Epidermal melanocyte (primary cell): ENCODE measurements at regions not wholly inside any gene's neighbourhood (a gene's known extent, or its start where the extent isn't known, plus 50 kb on each side); places are given as distances from the start of the nearest gene placed in this dataset.
"Not testable (repeated sequence)": the region's sequence is repeated elsewhere in the genome, so short reads cannot be mapped to it uniquely, and the experiment has no call there.

Experiments used
- DNase-seq: peaks from one replicate; pipeline ENCODE4 v3.0.0; 2011; ENCODE audit warnings: low spot score; ENCODE audit not compliant: insufficient read length

DNA sequence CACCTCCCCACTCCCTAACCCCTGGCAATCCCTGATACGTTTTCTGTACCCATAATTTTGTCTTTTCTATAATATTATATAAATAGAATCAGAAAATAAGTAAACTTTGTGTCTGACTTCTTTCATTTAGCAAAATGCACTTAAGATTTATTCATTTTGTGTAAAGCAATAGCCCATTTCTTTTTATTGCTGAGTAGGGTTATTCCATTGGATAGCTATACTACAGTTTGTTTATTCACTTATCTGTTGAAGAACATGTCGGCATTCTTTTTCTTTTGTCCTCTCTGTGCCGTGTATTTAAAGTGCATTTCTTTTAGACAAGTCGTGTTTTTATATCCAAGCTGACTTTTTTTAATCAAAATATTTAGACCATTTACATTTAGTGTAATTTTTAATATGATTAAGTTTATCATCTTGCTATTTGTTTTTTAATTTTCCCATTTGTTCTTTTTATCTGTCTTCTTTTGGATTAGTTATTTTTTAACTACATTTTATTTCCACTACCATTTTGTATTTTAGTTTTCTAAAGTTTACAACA lies 176.4 kb upstream of the TSHZ3 start:
- DNase-seq = no peak

DNA sequence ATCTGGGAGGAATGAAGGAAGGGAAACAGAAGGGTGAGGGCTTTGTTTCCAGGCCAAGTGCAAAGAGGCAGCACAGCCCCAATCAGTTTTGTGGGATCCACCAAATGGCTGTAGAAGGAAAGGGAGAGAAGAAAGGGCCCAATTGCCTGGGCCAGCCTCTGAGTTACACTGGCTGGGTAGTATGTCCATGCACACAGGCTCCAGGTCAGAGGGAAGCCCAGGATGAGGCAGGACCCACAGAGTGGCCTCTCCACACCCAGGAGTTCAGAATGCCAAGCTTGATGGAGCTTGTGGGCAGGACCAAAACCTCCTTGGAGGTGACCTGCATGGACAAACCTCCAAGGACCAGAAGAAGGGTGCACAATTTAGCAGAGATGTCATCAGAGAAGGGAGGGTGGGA lies 178.2 kb upstream of the TSHZ3 start:
- DNase-seq = no peak

DNA sequence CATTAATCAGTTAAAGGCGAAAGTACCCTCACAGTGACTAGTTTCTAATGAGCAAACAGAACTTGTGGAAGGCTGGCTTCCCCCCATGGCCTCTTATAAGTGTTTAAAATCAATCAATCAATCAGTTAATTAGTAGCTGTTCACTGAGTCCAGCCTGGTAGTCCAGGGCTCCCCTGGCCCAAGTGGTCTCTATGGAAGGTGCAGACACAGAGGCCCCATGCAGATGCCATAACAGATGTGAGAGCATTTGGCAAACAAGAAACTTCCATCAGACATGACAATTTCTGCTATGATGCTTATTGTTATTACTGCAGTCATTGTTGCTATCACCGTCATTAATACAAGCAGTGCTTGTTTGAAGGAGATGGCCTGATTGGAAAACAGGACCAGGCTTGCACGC lies 179.0 kb upstream of the TSHZ3 start:
- DNase-seq = no peak

DNA sequence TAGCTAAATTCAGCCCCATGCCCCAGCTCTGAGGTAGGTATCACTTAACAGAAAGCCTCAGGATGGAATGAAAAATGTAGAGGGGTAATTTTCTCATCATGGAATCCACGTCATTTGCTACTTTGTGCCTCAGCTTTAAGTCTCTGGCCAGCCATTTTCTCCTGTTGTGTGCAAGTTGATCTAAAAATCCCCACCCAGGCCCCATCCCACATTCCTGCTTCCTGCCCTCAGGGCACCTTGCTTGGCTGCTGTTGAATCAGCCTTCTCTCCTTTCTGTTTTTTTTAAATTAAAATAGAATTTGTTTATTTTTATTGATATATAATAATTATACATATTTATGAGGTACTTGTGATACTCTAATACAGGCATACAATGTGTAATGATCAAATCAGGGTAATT lies 179.9 kb upstream of the TSHZ3 start:
- DNase-seq = no peak

DNA sequence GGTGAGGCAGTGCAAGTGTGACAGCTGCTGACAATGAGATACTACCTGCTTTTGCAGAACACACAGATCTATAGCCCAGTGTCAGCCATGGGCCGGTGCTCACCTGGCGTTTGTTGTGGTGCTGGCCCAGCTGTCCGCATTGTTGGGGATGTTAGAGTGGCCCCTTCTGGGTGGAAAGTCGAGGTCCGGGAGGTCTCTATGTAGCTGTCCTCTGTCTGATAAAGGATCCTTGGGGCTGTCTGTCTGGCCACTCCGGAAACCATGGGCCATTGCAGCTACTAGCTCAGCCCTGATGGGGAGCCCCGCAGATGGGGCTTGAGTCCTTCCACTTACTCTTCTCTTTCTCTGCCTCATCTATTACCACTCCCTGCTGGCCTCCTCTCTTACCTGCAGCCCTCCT lies 181.5 kb upstream of the TSHZ3 start:
- no peak for DNase-seq

DNA sequence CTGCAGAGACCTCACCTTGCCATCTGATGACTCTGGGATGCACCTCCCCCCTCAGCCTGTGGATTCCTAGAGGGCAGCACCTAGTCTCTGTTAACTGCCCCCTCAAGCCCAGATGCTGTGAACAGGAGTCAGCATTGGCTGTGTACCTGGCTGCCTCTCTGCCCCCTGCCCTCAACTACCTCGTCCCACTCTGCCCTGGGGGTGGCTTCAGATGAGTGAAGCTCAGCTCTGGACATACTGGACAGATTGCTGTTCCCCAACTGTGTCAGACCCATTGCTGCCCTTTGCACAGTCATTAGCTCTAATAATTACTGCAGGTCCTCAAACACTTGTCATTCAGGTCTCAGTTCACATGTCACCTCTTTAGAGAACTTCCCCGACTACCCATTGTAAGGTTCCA lies 182.1 kb upstream of the TSHZ3 start:
- no peak for DNase-seq

DNA sequence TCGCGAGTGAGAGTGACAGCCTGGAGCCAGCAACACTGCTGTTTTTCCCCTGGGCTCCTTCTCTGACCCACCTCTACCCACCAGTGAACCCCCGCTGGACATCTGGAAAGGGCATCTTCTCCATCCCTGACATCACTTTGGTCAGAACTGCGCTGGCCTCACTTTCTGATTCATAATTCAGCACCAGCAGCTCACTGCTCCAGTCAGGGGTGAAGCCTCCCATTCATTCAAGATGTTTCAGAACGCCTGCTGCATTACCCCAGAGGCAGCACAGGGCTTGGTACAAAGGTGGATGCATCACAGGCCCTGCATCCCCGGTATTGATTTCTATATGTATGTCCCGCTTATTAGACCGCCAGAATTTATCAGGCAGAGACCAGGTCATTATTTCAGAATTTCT lies 182.8 kb upstream of the TSHZ3 start:
- DNase-seq = no peak

DNA sequence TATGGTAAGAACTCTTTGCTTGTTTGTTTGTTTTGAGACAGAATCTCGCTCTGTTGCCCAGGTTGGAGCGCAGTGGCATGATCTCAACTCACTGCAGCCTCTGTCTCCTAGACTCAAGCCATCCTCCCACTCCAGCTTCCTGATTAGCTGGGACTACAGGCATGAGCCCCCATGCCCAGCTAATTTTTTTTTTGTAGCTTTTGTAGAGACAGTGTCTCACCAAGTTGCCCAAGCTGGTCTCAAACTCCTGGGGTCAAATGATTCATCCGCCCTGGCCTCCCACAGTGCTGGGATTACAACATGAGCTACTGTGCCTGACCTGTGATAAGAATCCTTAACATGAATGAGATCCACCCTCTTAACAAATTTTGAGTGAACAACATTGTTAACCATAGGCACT lies 183.9 kb upstream of the TSHZ3 start:
- DNase-seq = no peak

DNA sequence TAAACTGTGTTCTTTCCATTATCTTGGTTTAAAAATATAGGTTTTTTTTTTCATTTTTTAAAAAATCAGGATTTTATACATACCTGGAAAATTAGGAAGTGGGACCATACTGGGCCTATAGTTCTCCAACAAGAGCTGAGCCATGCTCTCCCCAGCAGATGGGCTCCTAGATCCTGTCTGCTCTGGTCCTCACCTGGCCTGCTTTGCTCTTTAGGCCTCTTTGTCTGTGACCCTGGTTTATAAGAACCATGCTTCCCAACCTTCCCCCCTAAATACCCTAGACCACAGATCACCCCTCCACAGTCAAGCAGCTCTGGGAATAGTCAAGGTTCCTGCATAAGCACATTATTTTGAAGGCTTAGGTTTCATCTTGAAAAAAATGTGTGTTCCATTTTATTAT lies 185.0 kb upstream of the TSHZ3 start:
- no peak for DNase-seq

DNA sequence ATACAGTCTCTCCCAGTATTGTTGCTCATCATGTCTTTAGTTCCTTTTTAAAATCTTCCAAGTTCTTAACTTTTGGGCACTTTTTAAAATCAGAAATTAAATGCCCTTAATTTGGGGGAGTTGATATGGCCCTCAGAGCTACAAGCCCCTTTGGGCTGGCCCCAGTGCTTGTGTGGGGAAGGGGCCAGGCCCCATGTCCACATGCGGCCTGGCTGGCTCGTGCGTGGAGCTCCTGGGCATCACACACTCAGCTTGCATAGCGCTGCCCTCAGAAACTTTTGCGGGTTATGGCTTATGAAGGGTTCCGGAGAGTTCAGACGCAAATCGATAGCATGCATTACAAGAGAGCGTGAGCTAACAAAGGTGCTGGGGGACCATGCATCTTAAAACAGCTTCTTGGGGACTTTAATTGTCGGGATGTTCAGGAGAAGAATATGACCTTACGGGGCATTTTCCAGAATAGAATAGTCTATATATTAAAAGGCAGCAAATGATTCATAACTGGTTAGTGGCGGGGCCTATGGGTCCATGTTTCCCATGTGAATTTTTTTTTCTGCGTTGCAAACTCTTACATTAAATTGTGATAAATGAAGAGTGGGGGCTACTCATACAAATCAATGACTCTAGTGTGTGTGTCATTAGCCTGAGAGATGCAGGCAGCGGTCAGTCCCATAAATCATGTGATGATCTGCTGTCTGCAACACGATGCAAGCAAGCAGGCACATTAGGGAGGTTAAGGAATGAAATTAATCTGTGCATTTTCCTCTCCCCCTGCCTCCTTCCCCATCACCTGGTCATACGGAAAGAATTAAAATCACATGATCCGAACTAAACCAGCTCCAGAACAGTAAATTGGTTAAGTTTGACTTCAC lies 185.8 kb upstream of the TSHZ3 start:
- no peak for DNase-seq

DNA sequence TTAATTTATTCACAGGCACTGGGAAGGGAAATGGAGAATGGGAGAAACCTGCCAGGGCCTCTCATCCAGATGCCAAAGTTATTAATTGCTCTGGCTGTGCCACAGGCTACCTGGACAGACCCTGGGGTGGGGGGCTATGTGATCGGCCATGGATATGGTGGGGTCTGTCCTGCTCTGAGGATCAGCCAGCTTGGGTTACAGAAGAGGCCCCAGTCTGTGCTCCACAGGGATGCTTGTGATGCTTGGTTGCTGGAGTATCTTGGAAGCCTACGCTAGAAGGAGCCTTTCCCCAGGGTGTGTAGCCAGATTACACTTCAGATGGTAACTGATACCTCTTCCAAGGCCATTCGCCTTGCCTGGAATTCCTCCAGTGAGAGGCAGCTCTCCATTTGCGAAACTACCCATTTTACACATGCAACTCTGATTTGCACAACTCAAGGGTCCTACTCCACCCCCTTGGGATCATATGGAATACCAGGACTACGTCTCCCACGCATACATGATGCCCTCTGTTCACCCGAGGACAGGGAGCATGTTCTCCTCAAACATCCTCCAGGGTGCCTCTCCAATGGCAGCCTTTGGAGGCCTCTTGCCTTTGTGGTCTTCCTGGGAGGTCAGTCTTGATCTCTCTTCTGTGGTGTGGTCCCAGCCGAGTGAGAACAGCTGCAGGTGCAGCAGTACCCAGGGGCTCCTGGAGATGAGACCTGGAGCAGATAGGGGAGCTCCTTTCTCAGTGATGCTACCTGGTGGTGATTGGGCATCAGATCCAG lies 186.6 kb upstream of the TSHZ3 start:
- no peak for DNase-seq

DNA sequence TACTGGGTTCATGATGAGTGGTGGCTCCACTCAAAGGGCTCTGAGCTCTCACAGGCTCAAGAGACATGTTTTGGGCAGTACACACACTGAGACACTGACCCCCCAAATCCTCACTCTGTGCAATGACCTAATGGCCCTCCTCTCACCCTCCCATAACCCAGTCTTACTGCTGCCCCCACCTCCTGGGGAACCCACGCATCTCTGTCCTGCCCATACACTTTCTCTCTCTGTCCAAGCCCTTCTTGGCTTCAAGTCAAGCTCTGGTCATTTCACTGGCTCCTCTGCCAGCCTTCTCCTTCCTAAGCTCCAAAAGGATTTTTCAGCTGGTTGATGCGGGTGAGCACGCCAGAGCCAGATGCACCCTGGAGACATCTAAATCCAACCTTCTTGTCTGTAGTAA lies 187.9 kb upstream of the TSHZ3 start:
- DNase-seq = no peak

DNA sequence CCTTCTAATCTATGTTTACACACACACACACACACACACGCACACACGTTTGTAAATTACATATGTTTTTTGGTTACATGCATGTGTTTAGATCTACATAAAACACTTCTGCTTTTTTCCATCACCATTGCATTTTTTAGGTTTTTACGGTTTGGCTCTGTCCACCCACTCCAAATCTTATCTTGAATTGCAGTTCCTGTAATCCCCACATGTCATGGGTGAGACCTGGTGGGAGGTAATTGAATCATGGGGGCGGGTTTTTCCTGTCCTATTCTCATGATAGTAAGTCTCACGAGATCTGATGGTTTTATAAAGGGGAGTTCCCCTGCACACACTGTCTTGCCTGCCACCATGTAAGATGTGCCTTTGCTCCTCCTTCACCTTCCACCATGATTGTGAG lies 188.7 kb upstream of the TSHZ3 start:
- DNase-seq = not testable (repeated sequence)

DNA sequence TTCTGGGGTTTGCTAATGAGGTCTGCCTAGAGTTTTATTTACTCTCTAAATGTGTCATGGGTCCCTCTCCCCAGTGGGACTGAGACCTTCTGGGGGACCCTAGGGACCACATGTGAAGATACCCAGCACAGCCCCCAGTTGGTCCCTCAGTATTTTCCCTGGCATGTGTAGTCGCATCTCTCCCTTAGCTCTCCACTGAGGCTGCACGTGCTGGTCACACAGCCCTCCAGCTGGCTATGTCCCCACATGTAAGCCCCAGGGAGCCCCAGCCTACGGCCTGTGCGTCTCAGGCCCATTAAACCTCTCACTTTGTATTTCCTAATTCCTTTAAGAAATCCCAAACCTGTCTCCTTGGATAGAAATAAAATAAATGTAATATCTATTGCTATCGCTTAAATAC lies 189.6 kb upstream of the TSHZ3 start:
- no peak for DNase-seq

DNA sequence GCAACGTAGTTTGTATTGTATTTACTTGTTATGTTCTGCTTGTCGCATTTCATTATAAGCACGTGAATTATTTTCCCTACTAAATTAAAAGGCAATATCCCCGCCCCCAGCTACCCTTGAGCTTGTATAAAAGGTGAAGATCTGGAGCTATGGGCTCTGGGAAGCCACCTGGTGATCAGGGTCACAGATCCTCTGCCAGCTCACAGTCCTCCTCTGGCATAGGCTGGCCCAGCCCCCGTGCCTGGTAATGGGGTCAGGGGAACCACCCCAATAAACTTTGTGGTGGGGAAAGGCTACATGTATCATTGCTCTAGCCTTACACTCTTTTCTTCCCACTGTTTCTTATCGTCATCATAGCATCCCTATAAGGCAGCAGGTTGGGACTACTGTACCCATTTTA lies 190.2 kb upstream of the TSHZ3 start:
- DNase-seq = no peak

DNA sequence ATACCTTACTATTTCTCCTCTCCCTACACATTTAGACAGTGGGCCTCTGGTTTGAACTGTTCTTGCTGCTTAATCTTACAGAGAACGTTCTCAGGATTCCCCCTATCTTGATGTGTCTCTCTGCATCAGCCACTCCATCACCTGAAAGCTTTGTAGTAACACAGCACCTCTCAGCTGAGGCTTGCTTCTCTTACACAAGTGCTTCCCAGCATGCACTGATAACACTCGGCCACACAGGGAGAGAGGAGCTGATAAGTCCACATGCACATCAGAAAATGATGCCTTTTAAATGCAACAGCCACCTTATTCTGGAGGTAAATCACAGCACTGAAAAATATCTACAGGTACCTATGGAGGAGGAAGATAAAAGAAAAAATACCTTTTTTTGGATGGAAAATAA lies 192.2 kb upstream of the TSHZ3 start:
- no peak for DNase-seq

DNA sequence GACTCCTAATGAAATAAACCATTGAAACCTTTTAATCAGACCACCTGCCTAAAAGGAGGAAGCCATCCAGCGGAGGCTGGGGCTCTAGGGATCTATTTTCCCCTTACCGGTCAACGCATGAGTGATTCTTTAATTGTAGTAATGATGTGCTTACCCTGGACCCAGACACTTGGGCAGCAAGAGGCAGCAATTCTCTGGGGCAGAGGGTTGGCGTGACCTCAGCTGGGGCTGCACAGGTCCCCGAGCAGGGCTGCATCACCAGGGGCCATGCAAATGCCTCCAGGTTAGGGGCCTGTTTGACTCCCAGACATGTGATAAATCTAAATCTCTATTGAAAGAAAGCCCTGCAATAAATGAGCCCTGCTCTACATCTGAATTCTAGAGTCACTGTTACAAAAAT lies 194.2 kb upstream of the TSHZ3 start:
- DNase-seq = no peak

DNA sequence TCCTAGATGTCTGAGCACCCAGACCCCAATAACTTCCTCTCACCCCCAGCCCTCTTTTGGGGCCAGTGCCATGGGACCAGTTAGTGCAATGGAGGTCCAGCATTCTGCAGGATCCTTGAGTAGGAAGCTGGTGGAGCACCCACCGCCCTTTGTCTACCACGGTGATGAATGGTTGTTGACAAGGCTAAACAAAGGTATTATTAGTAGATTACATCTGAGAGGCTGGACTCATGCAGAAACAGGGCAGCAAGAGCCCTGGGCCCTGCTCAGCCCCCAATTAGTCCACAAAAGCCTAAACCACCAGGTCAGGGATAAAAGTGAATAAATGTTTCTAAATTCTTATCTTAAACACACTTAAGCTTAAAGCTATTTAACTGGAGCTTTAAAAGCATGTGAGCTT lies 196.5 kb upstream of the TSHZ3 start:
- DNase-seq = no peak

DNA sequence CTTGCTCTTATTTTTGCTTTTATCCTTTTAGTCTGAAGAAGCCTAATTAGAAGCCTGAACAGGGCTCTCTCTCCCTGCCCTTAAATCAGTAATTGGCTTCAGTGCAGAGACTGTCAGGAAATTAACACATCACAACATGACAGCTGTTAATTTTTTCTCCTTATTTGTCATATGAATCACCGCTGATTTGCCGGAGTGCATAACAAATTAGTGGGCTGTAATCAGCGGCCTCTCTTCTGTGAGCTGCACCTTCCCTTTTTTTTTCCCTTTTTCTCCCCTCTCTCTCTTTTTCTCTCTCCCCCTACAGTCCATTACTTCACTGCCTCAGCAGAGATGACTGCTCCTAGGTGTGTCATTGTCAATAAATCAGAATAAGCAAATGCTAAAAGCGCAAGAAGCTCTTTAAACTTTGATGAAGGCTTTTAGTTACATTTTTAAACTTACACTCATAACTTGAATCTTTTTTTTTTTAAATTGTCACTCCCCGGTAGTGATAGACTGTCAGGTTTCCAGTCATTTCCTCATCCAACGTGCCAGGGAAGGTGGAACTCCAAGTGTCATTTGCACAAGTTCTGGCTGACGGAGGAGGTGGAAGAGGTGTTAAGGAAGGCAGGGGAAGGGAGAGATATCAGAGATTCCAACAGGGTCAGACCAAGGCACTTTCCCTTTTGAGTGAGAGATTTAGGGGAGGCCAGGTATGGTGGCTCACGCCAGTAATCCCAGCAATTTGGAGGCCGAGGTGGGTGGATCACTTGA lies 197.1 kb upstream of the TSHZ3 start:
- DNase-seq = no peak

DNA sequence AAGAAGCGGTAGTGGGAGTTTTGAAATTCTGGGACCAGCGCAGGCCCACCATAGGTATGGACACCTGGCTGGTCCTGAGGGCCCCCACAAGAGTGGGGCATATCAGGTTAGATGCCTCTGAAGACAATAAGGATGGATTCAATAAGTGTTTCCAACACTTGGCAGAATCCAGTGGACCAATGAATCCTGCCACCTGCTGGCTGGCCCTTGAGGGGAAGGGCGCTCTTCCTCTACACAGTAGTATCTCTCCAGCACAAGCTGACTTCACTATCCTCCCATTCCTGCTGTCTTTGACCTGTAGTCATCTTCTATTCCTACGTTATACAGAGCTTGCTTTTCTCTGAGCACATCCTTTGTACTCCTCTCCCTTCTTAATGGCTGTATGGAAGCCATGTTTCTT lies 199.7 kb upstream of the TSHZ3 start:
- DNase-seq = no peak

DNA sequence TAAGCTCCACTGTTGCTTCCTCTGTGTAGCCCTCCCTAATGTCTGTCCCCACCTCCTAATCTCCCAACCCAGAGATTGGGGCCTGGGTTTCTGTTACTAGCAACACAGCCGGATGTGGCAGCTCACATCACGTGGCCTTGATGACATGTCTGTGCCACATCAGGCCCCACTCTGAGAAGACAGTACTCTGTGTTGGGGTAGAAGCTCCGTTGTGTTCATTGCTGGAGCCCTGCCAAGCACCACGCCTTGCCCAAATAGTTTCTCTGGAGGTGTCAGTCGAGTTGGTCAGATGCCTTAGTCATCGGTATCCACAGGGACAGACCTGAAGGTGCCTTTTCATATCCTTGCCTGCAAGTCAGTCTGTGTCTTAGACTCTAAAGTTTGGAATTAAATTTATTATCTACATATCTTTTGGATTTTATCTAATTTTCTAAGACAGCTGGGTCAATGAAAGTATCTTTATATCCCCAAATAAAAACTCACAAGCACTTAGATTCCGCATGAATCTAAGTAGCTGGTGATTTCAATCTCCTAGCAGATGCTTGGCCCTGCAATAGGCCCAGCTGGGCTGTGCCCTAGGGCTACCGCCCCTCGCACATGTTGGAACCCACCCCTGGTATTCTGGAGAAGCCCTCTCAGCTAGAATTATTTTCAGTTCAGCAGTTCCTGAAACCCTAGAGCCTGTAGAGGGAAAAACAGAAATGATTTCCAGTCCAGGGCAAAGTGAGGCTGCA lies 204.0 kb upstream of the TSHZ3 start:
- no peak for DNase-seq
